ENCODE measurements at regions not wholly inside any gene's neighbourhood (a gene's known extent, or its start where the extent isn't known, plus 50 kb on each side); places are given as distances from the start of the nearest gene placed in this dataset.
"Not testable (repeated sequence)": the region's sequence is repeated elsewhere in the genome, so short reads cannot be mapped to it uniquely, and the experiment has no call there.

DNA sequence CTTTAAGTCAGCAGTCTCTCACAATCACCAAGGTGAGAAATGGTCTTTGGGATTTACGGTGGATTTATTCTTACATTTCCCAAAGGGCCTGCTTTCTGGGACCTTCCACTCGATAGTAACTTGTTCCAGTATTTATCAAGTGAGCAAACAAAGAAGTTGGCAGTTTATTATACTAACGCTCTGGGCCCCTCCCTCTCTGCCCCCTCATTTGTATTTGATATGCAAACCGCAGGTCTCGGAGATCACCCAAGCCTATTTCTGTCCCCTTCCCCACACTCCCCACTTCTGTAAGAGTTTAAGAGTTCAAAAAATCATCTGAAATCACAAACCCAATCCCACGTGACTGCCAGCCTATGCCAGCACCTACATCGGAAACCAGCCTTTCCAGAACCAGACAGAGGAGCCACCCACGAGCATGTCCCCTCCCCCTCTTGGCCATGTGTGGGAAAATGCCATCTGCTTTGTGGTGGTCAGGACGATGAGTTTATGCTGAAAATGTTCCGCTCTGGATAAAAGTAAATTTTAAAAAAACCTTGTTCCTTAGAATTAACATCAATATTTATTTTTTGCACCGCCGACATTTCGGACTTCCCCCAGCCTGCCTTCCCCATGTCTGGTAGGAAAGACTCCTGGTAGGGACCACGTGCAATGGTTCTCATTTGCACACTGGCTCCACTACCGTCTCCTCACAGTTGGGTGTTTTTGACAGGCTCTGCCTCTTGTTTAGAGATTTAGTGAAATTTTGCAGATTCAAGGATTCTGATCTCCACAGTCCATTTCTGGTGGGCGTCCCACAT is 281.0 kb downstream of the TFAP2C start:
- Histone ChIP-seq H3K4me3 (no peak overlapping the region), H3K36me3 (no peaks in the 10 kb centered on the region), H3K4me1 (no peaks in the 10 kb centered on the region), H3K27me3 (peaks cover 2% of the 10 kb centered on the region), H3K27ac (no peak overlapping the region), H3K9me3 (no peaks in the 10 kb centered on the region)
- 65% methylated on average over 16 of the region's 16 CpGs for WGBS
- DNase-seq (ENCODE audit: low spot score in 2 of 2): no peak
- TF ChIP-seq CTCF (IDR thresholded peaks at IDR 0.05) (no peak), POLR2AphosphoS5 (IDR thresholded peaks at IDR 0.05) (no peak), EP300 (IDR thresholded peaks at IDR 0.05) (no peak), POLR2A (IDR thresholded peaks at IDR 0.05) (no peak)

- H3K27ac ChIP-seq: no peak overlapping the region
- H3K27me3 ChIP-seq: peaks cover 2% of the 10 kb centered on the region
- H3K36me3 ChIP-seq: no peaks in the 10 kb centered on the region
- WGBS: 90% methylated on average over 18 of the region's 18 CpGs
- no peak overlapping the region for H3K4me3 ChIP-seq
- no peaks in the 10 kb centered on the region for H3K9me3 ChIP-seq
- TF ChIP-seq CTCF (IDR thresholded peaks at IDR 0.05): no peak
- no peak for TF ChIP-seq POLR2A (IDR thresholded peaks at IDR 0.05)
- TF ChIP-seq EP300 (IDR thresholded peaks at IDR 0.05): no peak
- TF ChIP-seq POLR2AphosphoS5 (IDR thresholded peaks at IDR 0.05): no peak
- H3K4me1 ChIP-seq: no peaks in the 10 kb centered on the region
- DNase-seq (ENCODE audit: low spot score in 2 of 2): no peak
Observed at GRCh38 chr20:56911946-56912345, 282.8 kb downstream of the TFAP2C start.

GRCh38 chr20:56914532-56914931 is 285.4 kb downstream of the TFAP2C start:
- no peak for DNase-seq (ENCODE audit: low spot score in 2 of 2)
- no peaks in the 10 kb centered on the region for H3K9me3 ChIP-seq
- H3K4me1 ChIP-seq: no peaks in the 10 kb centered on the region
- WGBS: 90% methylated on average over 5 of the region's 5 CpGs
- peaks cover 5% of the 10 kb centered on the region for H3K27me3 ChIP-seq
- H3K36me3 ChIP-seq: no peaks in the 10 kb centered on the region
- TF ChIP-seq POLR2AphosphoS5 (IDR thresholded peaks at IDR 0.05): no peak
- TF ChIP-seq CTCF (IDR thresholded peaks at IDR 0.05): no peak
- no peak for TF ChIP-seq EP300 (IDR thresholded peaks at IDR 0.05)
- no peak for TF ChIP-seq POLR2A (IDR thresholded peaks at IDR 0.05)
- H3K27ac ChIP-seq: no peak overlapping the region
- no peak overlapping the region for H3K4me3 ChIP-seq

- Histone ChIP-seq H3K36me3 (no peaks in the 10 kb centered on the region), H3K27ac (no peak overlapping the region), H3K27me3 (peaks cover 6% of the 10 kb centered on the region), H3K4me3 (no peak overlapping the region), H3K9me3 (no peaks in the 10 kb centered on the region), H3K4me1 (no peaks in the 10 kb centered on the region)
- TF ChIP-seq CTCF (IDR thresholded peaks at IDR 0.05): no peak
- no peak for TF ChIP-seq EP300 (IDR thresholded peaks at IDR 0.05)
- TF ChIP-seq POLR2AphosphoS5 (IDR thresholded peaks at IDR 0.05): no peak
- no peak for TF ChIP-seq POLR2A (IDR thresholded peaks at IDR 0.05)
- no peak for DNase-seq (ENCODE audit: low spot score in 2 of 2)
- 94% methylated on average over 10 of the region's 10 CpGs for WGBS
Observed at GRCh38 chr20:56916345-56916622, 287.2 kb downstream of the TFAP2C start.

DNA sequence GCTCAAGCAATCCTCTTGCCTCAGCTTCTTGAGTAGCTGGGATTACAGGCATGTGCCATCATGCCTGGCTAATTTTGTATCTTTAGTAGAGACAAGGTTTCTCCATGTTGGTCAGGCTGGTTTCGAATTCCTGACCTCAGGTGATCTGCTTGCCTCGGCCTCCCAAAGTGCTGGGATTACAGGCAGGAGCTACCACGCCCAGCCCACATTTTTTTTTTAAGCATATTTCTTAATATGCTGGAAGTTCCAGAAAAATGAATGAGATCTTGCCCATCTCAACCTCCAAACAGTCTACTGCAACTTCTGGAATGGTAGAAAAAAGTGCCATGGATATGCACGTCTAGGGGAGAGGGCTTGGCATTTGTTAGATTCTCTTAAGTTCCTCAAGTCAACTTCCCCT is 290.9 kb downstream of the TFAP2C start:
- H3K27me3 ChIP-seq: peaks cover 31% of the 10 kb centered on the region
- DNase-seq (ENCODE audit: low spot score in 2 of 2); H3K9me3 ChIP-seq; H3K4me3 ChIP-seq; H3K36me3 ChIP-seq; H3K4me1 ChIP-seq; H3K27ac ChIP-seq: not testable (repeated sequence)
- WGBS: 68% methylated on average over 4 of the region's 4 CpGs

DNA sequence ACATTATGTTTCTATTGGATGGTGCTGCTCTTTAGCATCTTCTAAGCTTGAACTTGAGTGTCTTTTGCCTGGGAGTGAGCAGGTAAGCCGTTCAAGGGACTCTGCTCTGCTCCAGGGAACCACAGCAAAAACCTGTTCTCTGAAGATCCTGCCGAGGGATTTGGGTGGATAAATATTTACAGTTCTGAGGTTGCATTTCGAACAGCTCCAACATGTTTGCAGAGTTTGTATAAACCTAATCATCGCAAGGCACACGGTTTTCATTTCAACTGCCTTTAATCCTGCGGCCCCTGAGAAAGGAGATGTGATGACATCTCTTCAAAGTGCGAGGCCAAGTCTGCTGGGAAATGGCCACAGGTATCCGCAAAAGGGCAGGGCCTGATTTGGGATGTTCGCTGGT is 293.4 kb downstream of the TFAP2C start:
- Histone ChIP-seq H3K36me3 (no peaks in the 10 kb centered on the region), H3K9me3 (no peaks in the 10 kb centered on the region), H3K27me3 (peaks cover 54% of the 10 kb centered on the region), H3K4me3 (no peak overlapping the region), H3K4me1 (peaks cover 15% of the 10 kb centered on the region), H3K27ac (no peak overlapping the region)
- 81% methylated on average over 9 of the region's 9 CpGs for WGBS
- TF ChIP-seq CTCF (IDR thresholded peaks at IDR 0.05): no peak
- TF ChIP-seq EP300 (IDR thresholded peaks at IDR 0.05): no peak
- TF ChIP-seq POLR2AphosphoS5 (IDR thresholded peaks at IDR 0.05): no peak
- TF ChIP-seq POLR2A (IDR thresholded peaks at IDR 0.05): no peak
- no peak for DNase-seq (ENCODE audit: low spot score in 2 of 2)

Measured in suprapubic skin (tissue), 4 donors.